ENCODE measurements at regions not wholly inside any gene's neighbourhood (a gene's known extent, or its start where the extent isn't known, plus 50 kb on each side); places are given as distances from the start of the nearest gene placed in this dataset.

- H3K27ac Mint-ChIP-seq (ENCODE audit: unreplicated experiment): no peak overlapping the region
- H3K27me3 Mint-ChIP-seq (ENCODE audit: unreplicated experiment): peaks cover 38% of the 10 kb centered on the region
- no peak overlapping the region for H3K4me3 Mint-ChIP-seq (ENCODE audit: unreplicated experiment)
- peaks cover 11% of the 10 kb centered on the region for H3K9me3 Mint-ChIP-seq (ENCODE audit: unreplicated experiment)
- H3K4me1 Mint-ChIP-seq (ENCODE audit: unreplicated experiment): no peaks in the 10 kb centered on the region
- no peak for DNase-seq (ENCODE audit: extremely low spot score, unreplicated experiment)
- TF ChIP-seq CTCF (IDR thresholded peaks at IDR 0.05): no peak
- no peaks in the 10 kb centered on the region for H3K36me3 Mint-ChIP-seq (ENCODE audit: unreplicated experiment)
Observed at GRCh38 chr17:77746896-77747554, 211.5 kb upstream of the TNRC6C start.

GRCh38 chr17:77748436-77748835, 210.1 kb upstream of the TNRC6C start:
- H3K27ac Mint-ChIP-seq (ENCODE audit: unreplicated experiment): no peak overlapping the region

GRCh38 chr17:77749321-77749751, 209.2 kb upstream of the TNRC6C start:
- H3K4me3 Mint-ChIP-seq (ENCODE audit: unreplicated experiment): no peak overlapping the region
- DNase-seq (ENCODE audit: extremely low spot score, unreplicated experiment): no peak
- peaks cover 35% of the 10 kb centered on the region for H3K27me3 Mint-ChIP-seq (ENCODE audit: unreplicated experiment)
- no peak overlapping the region for H3K27ac Mint-ChIP-seq (ENCODE audit: unreplicated experiment)
- TF ChIP-seq CTCF (IDR thresholded peaks at IDR 0.05): no peak
- H3K9me3 Mint-ChIP-seq (ENCODE audit: unreplicated experiment): peaks cover 11% of the 10 kb centered on the region
- H3K4me1 Mint-ChIP-seq (ENCODE audit: unreplicated experiment): no peaks in the 10 kb centered on the region
- H3K36me3 Mint-ChIP-seq (ENCODE audit: unreplicated experiment): no peaks in the 10 kb centered on the region

More at GRCh38 chr17:77748436-77748835, 210.1 kb upstream of the TNRC6C start:
- no peaks in the 10 kb centered on the region for H3K4me1 Mint-ChIP-seq (ENCODE audit: unreplicated experiment)
- no peak overlapping the region for H3K4me3 Mint-ChIP-seq (ENCODE audit: unreplicated experiment)
- peaks cover 40% of the 10 kb centered on the region for H3K27me3 Mint-ChIP-seq (ENCODE audit: unreplicated experiment)
- no peaks in the 10 kb centered on the region for H3K36me3 Mint-ChIP-seq (ENCODE audit: unreplicated experiment)
- TF ChIP-seq CTCF (IDR thresholded peaks at IDR 0.05): no peak
- peaks cover 11% of the 10 kb centered on the region for H3K9me3 Mint-ChIP-seq (ENCODE audit: unreplicated experiment)
- DNase-seq (ENCODE audit: extremely low spot score, unreplicated experiment): no peak

GRCh38 chr17:77749989-77750388, 208.5 kb upstream of the TNRC6C start:
- Mint-ChIP-seq H3K27ac (ENCODE audit: unreplicated experiment) (no peak overlapping the region), H3K27me3 (ENCODE audit: unreplicated experiment) (peaks cover 35% of the 10 kb centered on the region), H3K9me3 (ENCODE audit: unreplicated experiment) (peaks cover 5% of the 10 kb centered on the region), H3K36me3 (ENCODE audit: unreplicated experiment) (no peaks in the 10 kb centered on the region), H3K4me1 (ENCODE audit: unreplicated experiment) (no peaks in the 10 kb centered on the region), H3K4me3 (ENCODE audit: unreplicated experiment) (no peak overlapping the region)
- TF ChIP-seq CTCF (IDR thresholded peaks at IDR 0.05): no peak
- no peak for DNase-seq (ENCODE audit: extremely low spot score, unreplicated experiment)

- H3K36me3 Mint-ChIP-seq (ENCODE audit: unreplicated experiment): no peaks in the 10 kb centered on the region
- no peaks in the 10 kb centered on the region for H3K9me3 Mint-ChIP-seq (ENCODE audit: unreplicated experiment)
- H3K4me3 Mint-ChIP-seq (ENCODE audit: unreplicated experiment): no peak overlapping the region
- peaks cover 30% of the 10 kb centered on the region for H3K27me3 Mint-ChIP-seq (ENCODE audit: unreplicated experiment)
- TF ChIP-seq CTCF (IDR thresholded peaks at IDR 0.05): no peak
- H3K4me1 Mint-ChIP-seq (ENCODE audit: unreplicated experiment): no peaks in the 10 kb centered on the region
- no peak overlapping the region for H3K27ac Mint-ChIP-seq (ENCODE audit: unreplicated experiment)
- no peak for DNase-seq (ENCODE audit: extremely low spot score, unreplicated experiment)
Observed at GRCh38 chr17:77750427-77751043, 208.0 kb upstream of the TNRC6C start.

All from osteocyte (in vitro differentiated cells).